Medulla oblongata (tissue), 1 donor: ENCODE measurements at regions not wholly inside any gene's neighbourhood (a gene's known extent, or its start where the extent isn't known, plus 50 kb on each side); places are given as distances from the start of the nearest gene placed in this dataset.
"Not testable (repeated sequence)": the region's sequence is repeated elsewhere in the genome, so short reads cannot be mapped to it uniquely, and the experiment has no call there.

Source experiments
- DNase-seq: peaks from one replicate; pipeline ENCODE4 v3.0.0-alpha.2; 2015; ENCODE audit errors: extremely low spot score

- not testable (repeated sequence) for DNase-seq
These were observed 129.7 kb downstream of the FAM72C start for GRCh38 chr1:143842058-143842457.

- DNase-seq, result not testable (repeated sequence)
These were observed 132.6 kb downstream of the FAM72C start for GRCh38 chr1:143839182-143839581.

GRCh38 chr1:143838598-143838929 is 133.2 kb downstream of the FAM72C start:
- DNase-seq, result not testable (repeated sequence)

- not testable (repeated sequence) for DNase-seq
These were observed 133.7 kb downstream of the FAM72C start for GRCh38 chr1:143837924-143838597.

GRCh38 chr1:143833376-143833775 is 138.4 kb downstream of the FAM72C start:
- not testable (repeated sequence) for DNase-seq

- DNase-seq, result not testable (repeated sequence)
These were observed 139.4 kb downstream of the FAM72C start for GRCh38 chr1:143832379-143832716.

- not testable (repeated sequence) for DNase-seq
These were observed 140.1 kb downstream of the FAM72C start for GRCh38 chr1:143831479-143832378.

- DNase-seq, result not testable (repeated sequence)
These were observed 145.6 kb downstream of the FAM72C start for GRCh38 chr1:143826162-143826561.

- not testable (repeated sequence) for DNase-seq
These were observed 147.5 kb downstream of the FAM72C start for GRCh38 chr1:143824266-143824665.

GRCh38 chr1:143820058-143820457 is 151.7 kb downstream of the FAM72C start:
- not testable (repeated sequence) for DNase-seq

- DNase-seq, result not testable (repeated sequence)
These were observed 155.4 kb downstream of the FAM72C start for GRCh38 chr1:143816369-143816768.

GRCh38 chr1:143805374-143805773 is 166.4 kb downstream of the FAM72C start:
- DNase-seq, result not testable (repeated sequence)

- DNase-seq, result not testable (repeated sequence)
These were observed 167.0 kb downstream of the FAM72C start for GRCh38 chr1:143804707-143805356.

GRCh38 chr1:143803927-143804411 is 167.8 kb downstream of the FAM72C start:
- DNase-seq, result peak; percentile 6

- DNase-seq, result not testable (repeated sequence)
These were observed 168.7 kb downstream of the FAM72C start for GRCh38 chr1:143803095-143803494.

- DNase-seq, result not testable (repeated sequence)
These were observed 172.1 kb downstream of the FAM72C start for GRCh38 chr1:143799568-143800187.

- DNase-seq, result not testable (repeated sequence)
These were observed 175.4 kb downstream of the FAM72C start for GRCh38 chr1:143796369-143796768.

- DNase-seq, result not testable (repeated sequence)
These were observed 179.5 kb downstream of the FAM72C start for GRCh38 chr1:143792047-143792937.

GRCh38 chr1:143786381-143786780 is 185.4 kb downstream of the FAM72C start:
- DNase-seq, result not testable (repeated sequence)

- not testable (repeated sequence) for DNase-seq
These were observed 185.9 kb downstream of the FAM72C start for GRCh38 chr1:143785883-143786282.
